ENCODE measurements at regions not wholly inside any gene's neighbourhood (a gene's known extent, or its start where the extent isn't known, plus 50 kb on each side); places are given as distances from the start of the nearest gene placed in this dataset.

DNA sequence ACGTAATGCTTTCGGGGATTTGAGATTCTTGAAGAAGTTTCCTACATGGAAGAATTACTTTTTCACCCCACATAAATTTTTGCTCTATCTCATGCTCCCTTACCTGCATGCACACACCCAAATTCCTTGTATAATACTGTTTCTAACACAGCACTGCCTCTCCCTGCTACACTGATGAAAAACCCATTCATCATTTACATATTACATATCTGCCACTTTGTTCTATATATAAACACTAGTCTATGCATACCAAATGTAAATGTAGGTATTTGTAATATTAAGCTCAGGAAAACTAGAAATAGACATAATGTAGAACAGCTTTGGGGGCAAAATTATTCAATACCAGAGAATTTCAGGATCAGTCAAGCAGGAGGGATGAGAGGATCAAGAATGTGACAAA is 182.6 kb upstream of the SEMA6D start:
- no peak overlapping the region for H4K5ac ChIP-seq (ENCODE audit: low read depth, low read length)
- in situ Hi-C loops (cut with MboI; ENCODE audit: low sequenced_read_pairs): no loop called here
- no CpG with 5 or more reads among the region's 2 CpGs for WGBS, 2 experiments (ENCODE audit: extremely low coverage in 2 of 2, insufficient read length in 1 of 2)
- H2BK5ac ChIP-seq (ENCODE audit: low read depth, low read length, poor library complexity, severe bottlenecking): no peak overlapping the region
- dilution Hi-C loops (cut with HindIII; ENCODE audit: low sequenced_read_pairs, unreplicated experiment): no loop called here
- H3K4me1 ChIP-seq (ENCODE audit: control insufficient read depth, insufficient read depth, low read length): no peaks in the 10 kb centered on the region
- no peak overlapping the region for H3K56ac ChIP-seq (ENCODE audit: extremely low read depth, insufficient read depth, low read length)
- no peak overlapping the region for H3K14ac ChIP-seq (replicated peaks; ENCODE audit: low read depth, low read length)
- no peak overlapping the region for H3K27ac ChIP-seq (ENCODE audit: insufficient read depth, low read length)
- no peaks in the 10 kb centered on the region for H3K36me3 ChIP-seq (ENCODE audit: control insufficient read depth, insufficient read depth, low read length)
- H2BK15ac ChIP-seq (ENCODE audit: low read depth, low read length): no peak overlapping the region
- intact Hi-C loops (cut with micrococcal nuclease): no loop called here
- H3K4me2 ChIP-seq (ENCODE audit: low read depth, low read length): no peak overlapping the region
- H2AFZ ChIP-seq (replicated peaks; ENCODE audit: low read length, poor library complexity): no peak overlapping the region
- H3K4ac ChIP-seq (ENCODE audit: low read depth, low read length): no peak overlapping the region
- H2AK9ac ChIP-seq (replicated peaks; ENCODE audit: low read depth, low read length, poor library complexity): no peak overlapping the region
- BruUV-seq (replicated peaks): no TSS peak
- H3K23ac ChIP-seq (ENCODE audit: low read depth, low read length): no peak overlapping the region
- no peak overlapping the region for H3K18ac ChIP-seq (ENCODE audit: low read depth, low read length)
- TF ChIP-seq MXI1 (IDR thresholded peaks at IDR 0.05; ENCODE audit: borderline replicate concordance, low read depth, low read length) (no peak), RFX5 (IDR thresholded peaks at IDR 0.05; ENCODE audit: low read depth, low read length) (no peak), BHLHE40 (IDR thresholded peaks at IDR 0.05; ENCODE audit: low read depth, low read length) (no peak), CEBPB (IDR thresholded peaks at IDR 0.05; ENCODE audit: low read depth, low read length) (no peak)
- no peaks in the 10 kb centered on the region; the same call in 1 of the 2 replicates for H3K9me1 ChIP-seq (ENCODE audit: insufficient read depth, low read length)
- DNase-seq: no peak
- no peak overlapping the region for H3K9ac ChIP-seq (ENCODE audit: low read depth, low read length)
- H3K4me3 ChIP-seq (ENCODE audit: insufficient read depth, low read depth, low read length): no peak overlapping the region
- no peaks in the 10 kb centered on the region for H3K79me1 ChIP-seq (ENCODE audit: low read depth in 1 of 2, low read length in 2 of 2)
- H3K9me3 ChIP-seq (ENCODE audit: control insufficient read depth, insufficient read depth, low read length): no peaks in the 10 kb centered on the region
- ATAC-seq (ENCODE audit: low read depth): no peak
- no peak overlapping the region for H2BK20ac ChIP-seq (ENCODE audit: low read depth, low read length)
- H4K20me1 ChIP-seq (ENCODE audit: insufficient read depth, low read length): no peaks in the 10 kb centered on the region
- no peak overlapping the region for H4K8ac ChIP-seq (ENCODE audit: low read depth in 2 of 2, low read length in 2 of 2)
- H4K91ac ChIP-seq (ENCODE audit: insufficient read depth, low read depth, low read length): no peak overlapping the region
- ChIA-PET CTCF (no interaction called here), POLR2A (ENCODE audit: unreplicated experiment) (no interaction called here)
- H2AK5ac ChIP-seq (ENCODE audit: low read depth, low read length): no peak overlapping the region
- no peaks in the 10 kb centered on the region; the same call in 1 of the 2 replicates for H3K27me3 ChIP-seq (ENCODE audit: control insufficient read depth, insufficient read depth, low read length)
- H2BK120ac ChIP-seq (ENCODE audit: low read depth, low read length): no peak overlapping the region

Measured in IMR-90 (cell line).